ENCODE measurements at regions not wholly inside any gene's neighbourhood (a gene's known extent, or its start where the extent isn't known, plus 50 kb on each side); places are given as distances from the start of the nearest gene placed in this dataset.

GRCh38 chr1:82329226-82329625 lies 528.5 kb downstream of the ADGRL2 start:
- no peak for DNase-seq
- H3K27ac ChIP-seq, result no peak overlapping the region
- no peak for TF ChIP-seq POLR2A (IDR thresholded peaks at IDR 0.05)
- TF ChIP-seq CTCF (IDR thresholded peaks at IDR 0.05), result no peak
- no peaks in the 10 kb centered on the region for H3K4me1 ChIP-seq
- 84 to 87% methylated on average over 6 of the region's 6 CpGs for WGBS, 2 donors
- intact Hi-C loops (cut with DNase I), result no loop called here
- no peaks in the 10 kb centered on the region for H3K27me3 ChIP-seq
- H3K4me3 ChIP-seq, result no peak overlapping the region
- no peaks in the 10 kb centered on the region for H3K36me3 ChIP-seq
- no peaks in the 10 kb centered on the region for H3K9me3 ChIP-seq

- Histone ChIP-seq H3K27ac (no peak overlapping the region), H3K9me3 (no peaks in the 10 kb centered on the region), H3K27me3 (no peaks in the 10 kb centered on the region), H3K4me3 (no peak overlapping the region), H3K36me3 (no peaks in the 10 kb centered on the region), H3K4me1 (no peaks in the 10 kb centered on the region)
- WGBS, 2 donors, result 78 to 85% methylated on average over 3 of the region's 3 CpGs
- TF ChIP-seq POLR2A (IDR thresholded peaks at IDR 0.05), result no peak
- no peak for TF ChIP-seq CTCF (IDR thresholded peaks at IDR 0.05)
- intact Hi-C loops (cut with DNase I), result no loop called here
- DNase-seq, result no peak
Measured at GRCh38 chr1:82323144-82323841, 522.6 kb downstream of the ADGRL2 start.

GRCh38 chr1:82321794-82322193 lies 521.1 kb downstream of the ADGRL2 start:
- Histone ChIP-seq H3K9me3 (no peaks in the 10 kb centered on the region), H3K27me3 (no peaks in the 10 kb centered on the region), H3K27ac (no peak overlapping the region), H3K36me3 (no peaks in the 10 kb centered on the region), H3K4me1 (no peaks in the 10 kb centered on the region), H3K4me3 (no peak overlapping the region)
- WGBS, 2 donors, result 27 to 44% methylated on average over 1 of the region's 1 CpG
- TF ChIP-seq CTCF (IDR thresholded peaks at IDR 0.05) (no peak), POLR2A (IDR thresholded peaks at IDR 0.05) (no peak)
- intact Hi-C loops (cut with DNase I), result no loop called here
- no peak for DNase-seq

- Histone ChIP-seq H3K27ac (no peak overlapping the region), H3K36me3 (no peaks in the 10 kb centered on the region), H3K27me3 (no peaks in the 10 kb centered on the region), H3K9me3 (no peaks in the 10 kb centered on the region), H3K4me1 (no peaks in the 10 kb centered on the region), H3K4me3 (no peak overlapping the region)
- no peak for TF ChIP-seq CTCF (IDR thresholded peaks at IDR 0.05)
- no peak for TF ChIP-seq POLR2A (IDR thresholded peaks at IDR 0.05)
- intact Hi-C loops (cut with DNase I), result no loop called here
- no peak for DNase-seq
Measured at GRCh38 chr1:82319546-82319945, 518.8 kb downstream of the ADGRL2 start.

GRCh38 chr1:82318921-82319320 lies 518.2 kb downstream of the ADGRL2 start:
- no peak overlapping the region for H3K4me3 ChIP-seq
- no peaks in the 10 kb centered on the region for H3K27me3 ChIP-seq
- no peak for DNase-seq
- intact Hi-C loops (cut with DNase I), result no loop called here
- TF ChIP-seq POLR2A (IDR thresholded peaks at IDR 0.05) (no peak), CTCF (IDR thresholded peaks at IDR 0.05) (no peak)
- H3K4me1 ChIP-seq, result no peaks in the 10 kb centered on the region
- H3K9me3 ChIP-seq, result no peaks in the 10 kb centered on the region
- no peaks in the 10 kb centered on the region for H3K36me3 ChIP-seq
- no peak overlapping the region for H3K27ac ChIP-seq
- WGBS, 2 donors, result 61 to 93% methylated on average over 2 of the region's 2 CpGs
